Kidney (tissue), 13 donors: ENCODE measurements at regions not wholly inside any gene's neighbourhood (a gene's known extent, or its start where the extent isn't known, plus 50 kb on each side); places are given as distances from the start of the nearest gene placed in this dataset.

Experiments
- DNase-seq, 5 donors: peaks; one replicate each; pipeline ENCODE4 v3.0.0-alpha.2; 2013 to 2020
- FAIRE-seq: peaks from 2 replicates; lab custom pipeline; 2012; peaks lifted over from hg19 to GRCh38; lab: Jason Lieb, UNC
- H3K27ac ChIP-seq, 2 donors: one replicate each; pipeline ENCODE4 v1.7.0; 2013; ENCODE audit warnings: low read depth in 2 of 2, low read length in 2 of 2, inconsistent platforms in 1 of 2
- H3K27me3 ChIP-seq: one replicate; pipeline ENCODE4 v1.7.1; 2013; ENCODE audit warnings: low read length, inconsistent platforms; ENCODE audit not compliant: control insufficient read depth, insufficient read depth
- H3K36me3 ChIP-seq, 3 donors: one replicate each; pipeline versions ENCODE4 v1.7.0 to v1.7.1; 2013; ENCODE audit warnings: low read length in 3 of 3, control low read depth in 1 of 3, inconsistent platforms in 1 of 3; ENCODE audit not compliant: insufficient read depth in 3 of 3, control insufficient read depth in 2 of 3
- H3K4me1 ChIP-seq, 3 donors: one replicate each; pipeline versions ENCODE4 v1.7.0 to v1.7.1; 2013; ENCODE audit warnings: low read length in 3 of 3, inconsistent platforms in 1 of 3, low read depth in 1 of 3; ENCODE audit not compliant: control insufficient read depth in 2 of 3, insufficient read depth in 2 of 3
- H3K4me3 ChIP-seq, 3 donors: one replicate each; pipeline versions ENCODE4 v1.7.0 to v1.8.1; 2013; ENCODE audit warnings: low read length in 3 of 3, control low read depth in 1 of 3, inconsistent platforms in 1 of 3
- H3K9ac ChIP-seq, 3 donors: one replicate each; pipeline versions ENCODE4 v1.7.0 to v1.7.1; 2013; ENCODE audit warnings: low read length in 3 of 3, control low read depth in 1 of 3, inconsistent platforms in 1 of 3
- H3K9me3 ChIP-seq, 3 donors: one replicate each; pipeline versions ENCODE4 v1.7.0 to v1.7.1; 2013; ENCODE audit warnings: low read length in 3 of 3, control low read depth in 1 of 3, inconsistent platforms in 1 of 3; ENCODE audit not compliant: control insufficient read depth in 2 of 3, insufficient read depth in 1 of 3
- CTCF ChIP-seq: IDR thresholded peaks from 3 replicates; pipeline ENCODE4 v1.5.1; 2012; ENCODE audit warnings: mild to moderate bottlenecking, moderate library complexity, borderline replicate concordance; ENCODE audit not compliant: insufficient read depth; ENCODE audit errors: extremely low read depth
- intact Hi-C: fragments of 100-400 bp; cut with DNase I; formaldehyde crosslinking; loops from one replicate; pipeline ENCODE4 v1.11.1; 2022
- donor health status: control.
- donor health status: control.
- donor health status: control.
- donor health status: control.
- donor health status: control.
- donor health status: DM: yes; HTN: yes; CAD: no.
- donor health status: Normal renal cell carcinoma (clear cell type).

- no peak overlapping the region for H3K9ac ChIP-seq
- intact Hi-C loops = no loop called here
- H3K27ac ChIP-seq = no peak overlapping the region
- H3K27me3 ChIP-seq = peaks cover 2% of the 10 kb centered on the region
- FAIRE-seq = no peak
- no peak for DNase-seq
- TF ChIP-seq CTCF = no peak
- no peaks in the 10 kb centered on the region for H3K4me1 ChIP-seq
- H3K9me3 ChIP-seq = no peaks in the 10 kb centered on the region
- no peaks in the 10 kb centered on the region for H3K36me3 ChIP-seq
- H3K4me3 ChIP-seq = no peak overlapping the region
Measured at GRCh38 chrX:18051690-18052089, 169.0 kb downstream of the BEND2 start.

- H3K36me3 ChIP-seq = no peaks in the 10 kb centered on the region
- FAIRE-seq (no peak), DNase-seq (no peak)
- no peak overlapping the region for H3K27ac ChIP-seq
- intact Hi-C loops = no loop called here
- no peak for TF ChIP-seq CTCF
- no peak overlapping the region for H3K4me3 ChIP-seq
- H3K27me3 ChIP-seq = peaks cover 7% of the 10 kb centered on the region
- H3K9me3 ChIP-seq = no peaks in the 10 kb centered on the region
- H3K9ac ChIP-seq = no peak overlapping the region
- no peaks in the 10 kb centered on the region for H3K4me1 ChIP-seq
Measured at GRCh38 chrX:18047491-18047890, 173.2 kb downstream of the BEND2 start.

- Histone ChIP-seq H3K4me1 (no peaks in the 10 kb centered on the region), H3K9me3 (no peaks in the 10 kb centered on the region), H3K9ac (no peak overlapping the region), H3K4me3 (no peak overlapping the region), H3K36me3 (no peaks in the 10 kb centered on the region), H3K27me3 (peaks cover 7% of the 10 kb centered on the region), H3K27ac (no peak overlapping the region)
- DNase-seq (no peak), FAIRE-seq (no peak)
- TF ChIP-seq CTCF = no peak
- intact Hi-C loops = no loop called here
Measured at GRCh38 chrX:18045436-18045835, 175.2 kb downstream of the BEND2 start.

- peak; percentile 19 for FAIRE-seq
- no peaks in the 10 kb centered on the region for H3K4me1 ChIP-seq
- H3K4me3 ChIP-seq = no peak overlapping the region
- no peaks in the 10 kb centered on the region for H3K9me3 ChIP-seq
- H3K27me3 ChIP-seq = peaks cover 5% of the 10 kb centered on the region
- H3K9ac ChIP-seq = no peak overlapping the region
- intact Hi-C loops = no loop called here
- H3K27ac ChIP-seq = no peak overlapping the region
- no peak for TF ChIP-seq CTCF
- H3K36me3 ChIP-seq = no peaks in the 10 kb centered on the region
- DNase-seq = no peak
Measured at GRCh38 chrX:18042776-18043175, 177.9 kb downstream of the BEND2 start.
